IMR-90 (cell line): ENCODE measurements at regions not wholly inside any gene's neighbourhood (a gene's known extent, or its start where the extent isn't known, plus 50 kb on each side); places are given as distances from the start of the nearest gene placed in this dataset.

ENCODE experiments used
- ATAC-seq: fragments of 200-7000 bp; cut with Tn5 transposase; 2 replicates; pipeline ENCODE4 v1.9.1; 2020; ENCODE audit warnings: low read depth, mild to moderate bottlenecking, moderate library complexity
- BruUV-seq: library from RNA; stranded (reverse); fragments of 400-500 nt; replicated peaks from 2 replicates; lab custom pipeline; 2021; lab: Mats Ljungman, UMichigan
- CTCF ChIA-PET: fragments of 300-600 bp; formaldehyde crosslinking; extraction: SDS; loops from one replicate; lab custom pipeline; 2021; ENCODE audit warnings: antibody characterized with exemption; lab: Yijun Ruan, JAX
- POLR2A ChIA-PET: fragments of 300-600 bp; sonication (Branson Sonifier 250); formaldehyde crosslinking; loops from one replicate; lab custom pipeline; 2022; ENCODE audit warnings: antibody characterized with exemption; ENCODE audit not compliant: unreplicated experiment; lab: Charles Lee
- DNase-seq: peaks from one replicate; pipeline ENCODE4 v3.0.0; 2013
- H2AFZ ChIP-seq: replicated peaks from 2 replicates; pipeline ENCODE3; 2013; ENCODE audit warnings: low read length, mild to moderate bottlenecking; ENCODE audit not compliant: poor library complexity
- H2AK5ac ChIP-seq: 2 replicates; pipeline ENCODE4 v1.6.1; 2013; ENCODE audit warnings: low read depth, low read length, inconsistent platforms
- H2AK9ac ChIP-seq: replicated peaks from 2 replicates; pipeline ENCODE3; 2013; ENCODE audit warnings: mild to moderate bottlenecking, low read depth, low read length, moderate library complexity; ENCODE audit not compliant: poor library complexity
- H2BK120ac ChIP-seq: 2 replicates; pipeline ENCODE4 v1.6.1; 2013; ENCODE audit warnings: low read depth, low read length, inconsistent platforms
- H2BK15ac ChIP-seq: 3 replicates; pipeline ENCODE4 v1.6.1; 2013; ENCODE audit warnings: low read depth, low read length, inconsistent platforms
- H2BK20ac ChIP-seq: 2 replicates; pipeline ENCODE4 v1.6.1; 2013; ENCODE audit warnings: low read depth, mild to moderate bottlenecking, inconsistent platforms, low read length, moderate library complexity
- H2BK5ac ChIP-seq: 2 replicates; pipeline ENCODE4 v1.6.1; 2013; ENCODE audit warnings: mild to moderate bottlenecking, low read depth, low read length, inconsistent platforms; ENCODE audit not compliant: poor library complexity, severe bottlenecking
- H3K14ac ChIP-seq: replicated peaks from 2 replicates; pipeline ENCODE4 v1.6.1; 2013; ENCODE audit warnings: low read depth, low read length, inconsistent platforms
- H3K18ac ChIP-seq: 2 replicates; pipeline ENCODE4 v1.6.1; 2013; ENCODE audit warnings: low read depth, low read length, control low read depth
- H3K23ac ChIP-seq: 2 replicates; pipeline ENCODE4 v1.6.1; 2013; ENCODE audit warnings: low read depth, low read length, inconsistent platforms
- H3K27ac ChIP-seq: 2 replicates; pipeline ENCODE4 v1.5.1; 2013; ENCODE audit warnings: mild to moderate bottlenecking, control low read depth, low read length; ENCODE audit not compliant: insufficient read depth
- H3K27me3 ChIP-seq: 2 replicates; pipeline ENCODE4 v1.6.1; 2013; ENCODE audit warnings: low read length; ENCODE audit not compliant: control insufficient read depth, insufficient read depth
- H3K36me3 ChIP-seq: 2 replicates; pipeline ENCODE4 v1.6.1; 2013; ENCODE audit warnings: low read length, mixed read lengths; ENCODE audit not compliant: control insufficient read depth, insufficient read depth
- H3K4ac ChIP-seq: 2 replicates; pipeline ENCODE4 v1.6.1; 2013; ENCODE audit warnings: low read depth, low read length, inconsistent platforms
- H3K4me1 ChIP-seq: 2 replicates; pipeline ENCODE4 v1.6.1; 2013; ENCODE audit warnings: low read length, mixed read lengths; ENCODE audit not compliant: control insufficient read depth, insufficient read depth
- H3K4me2 ChIP-seq: 2 replicates; pipeline ENCODE4 v1.6.1; 2013; ENCODE audit warnings: low read depth, mild to moderate bottlenecking, control low read depth, low read length, moderate library complexity
- H3K4me3 ChIP-seq: 2 replicates; pipeline ENCODE4 v1.5.1; 2013; ENCODE audit warnings: low read depth, mild to moderate bottlenecking, control low read depth, low read length, moderate library complexity; ENCODE audit not compliant: insufficient read depth
- H3K56ac ChIP-seq: 2 replicates; pipeline ENCODE4 v1.6.1; 2013; ENCODE audit warnings: low read length, inconsistent platforms; ENCODE audit not compliant: insufficient read depth; ENCODE audit errors: extremely low read depth
- H3K79me1 ChIP-seq, 2 experiments: 2 replicates each; pipeline ENCODE4 v1.6.1; 2013; ENCODE audit warnings: low read length in 2 of 2, inconsistent platforms in 1 of 2, low read depth in 1 of 2
- H3K9ac ChIP-seq: 2 replicates; pipeline ENCODE4 v1.6.1; 2013; ENCODE audit warnings: low read depth, low read length, control low read depth
- H3K9me1 ChIP-seq: 2 replicates; pipeline ENCODE4 v1.6.1; 2013; ENCODE audit warnings: low read length, inconsistent platforms; ENCODE audit not compliant: insufficient read depth
- H3K9me3 ChIP-seq: 2 replicates; pipeline ENCODE4 v1.6.1; 2013; ENCODE audit warnings: low read length; ENCODE audit not compliant: control insufficient read depth, insufficient read depth
- H4K20me1 ChIP-seq: 2 replicates; pipeline ENCODE4 v1.6.1; 2013; ENCODE audit warnings: low read length, inconsistent platforms; ENCODE audit not compliant: insufficient read depth
- H4K5ac ChIP-seq: 2 replicates; pipeline ENCODE4 v1.6.1; 2013; ENCODE audit warnings: mild to moderate bottlenecking, low read depth, low read length, control low read depth
- H4K8ac ChIP-seq, 2 experiments: 2 replicates each; pipeline ENCODE4 v1.6.1; 2013; ENCODE audit warnings: low read depth in 2 of 2, low read length in 2 of 2, control low read depth in 1 of 2, inconsistent platforms in 1 of 2
- H4K91ac ChIP-seq: 2 replicates; pipeline ENCODE4 v1.6.1; 2013; ENCODE audit warnings: low read depth, low read length, inconsistent platforms; ENCODE audit not compliant: insufficient read depth
- BHLHE40 ChIP-seq: fragments of 150-350 bp; IDR thresholded peaks from 2 replicates; pipeline ENCODE4 v1.6.1; 2016; ENCODE audit warnings: mild to moderate bottlenecking, low read depth, low read length
- CEBPB ChIP-seq: IDR thresholded peaks from 2 replicates; pipeline ENCODE4 v1.6.1; 2012; ENCODE audit warnings: low read depth, low read length, improper control_type of control experiment
- CHD1 ChIP-seq: IDR thresholded peaks from 2 replicates; pipeline ENCODE4 v1.6.1; 2012; ENCODE audit warnings: low read depth, low read length, improper control_type of control experiment
- CTCF ChIP-seq: conservative IDR thresholded peaks from 2 replicates; pipeline ENCODE4 v1.5.1; 2012; ENCODE audit warnings: mild to moderate bottlenecking, low read depth, low read length, improper control_type of control experiment
- ELK1 ChIP-seq: fragments of 150-350 bp; IDR thresholded peaks from 2 replicates; pipeline ENCODE4 v1.6.1; 2016; ENCODE audit warnings: low read depth, mild to moderate bottlenecking, low read length, moderate library complexity, borderline replicate concordance
- FOS ChIP-seq: fragments of 150-350 bp; IDR thresholded peaks from 2 replicates; pipeline ENCODE4 v1.6.1; 2016; ENCODE audit warnings: low read depth, low read length
- MAFK ChIP-seq: IDR thresholded peaks from 2 replicates; pipeline ENCODE4 v1.6.1; 2012; ENCODE audit warnings: low read depth, low read length, improper control_type of control experiment
- MAZ ChIP-seq: IDR thresholded peaks from 2 replicates; pipeline ENCODE4 v1.6.1; 2012; ENCODE audit warnings: low read depth, mild to moderate bottlenecking, low read length, improper control_type of control experiment, moderate library complexity, borderline replicate concordance
- MXI1 ChIP-seq: IDR thresholded peaks from 2 replicates; pipeline ENCODE4 v1.6.1; 2012; ENCODE audit warnings: low read depth, mild to moderate bottlenecking, low read length, moderate library complexity, borderline replicate concordance
- NFE2L2 ChIP-seq: fragments of 150-350 bp; IDR thresholded peaks from 2 replicates; pipeline ENCODE4 v1.6.1; 2016; ENCODE audit warnings: low read depth, mild to moderate bottlenecking, low read length
- POLR2A ChIP-seq: IDR thresholded peaks from 2 replicates; pipeline ENCODE4 v1.6.1; 2012; ENCODE audit warnings: mild to moderate bottlenecking, low read depth, low read length
- RAD21 ChIP-seq: IDR thresholded peaks from 2 replicates; pipeline ENCODE4 v1.6.1; 2012; ENCODE audit warnings: low read length, improper control_type of control experiment
- RCOR1 ChIP-seq: IDR thresholded peaks from 2 replicates; pipeline ENCODE4 v1.6.1; 2012; ENCODE audit warnings: mild to moderate bottlenecking, low read length, improper control_type of control experiment; ENCODE audit not compliant: insufficient replicate concordance
- RFX5 ChIP-seq: IDR thresholded peaks from 2 replicates; pipeline ENCODE4 v1.8.0; 2012; ENCODE audit warnings: low read depth, mild to moderate bottlenecking, low read length, moderate library complexity
- SMC3 ChIP-seq: fragments of 150-350 bp; IDR thresholded peaks from 2 replicates; pipeline ENCODE4 v1.6.1; 2016; ENCODE audit warnings: low read depth, mild to moderate bottlenecking, antibody characterized with exemption, low read length, moderate library complexity
- USF2 ChIP-seq: fragments of 150-350 bp; IDR thresholded peaks from 2 replicates; pipeline ENCODE4 v1.6.1; 2017; ENCODE audit warnings: mild to moderate bottlenecking, antibody characterized with exemption, low read length, low read depth
- WGBS, 2 experiments: methylation state at CpG; one replicate each; pipeline versions ENCODE4 v1.1.5 to v1.1.7; 2013; ENCODE audit warnings: missing lambda C conversion rate in 2 of 2; ENCODE audit not compliant: insufficient read length in 1 of 2; ENCODE audit errors: extremely low coverage in 2 of 2; 5-methylcytosine and 5-hydroxymethylcytosine counted together
- dilution Hi-C: fragments of 300-500 bp; cut with HindIII; formaldehyde crosslinking; loops from one replicate; pipeline ENCODE4 v1.14.3; 2018; ENCODE audit warnings: low sequenced_read_pairs; ENCODE audit not compliant: unreplicated experiment
- in situ Hi-C: fragments of 300-500 bp; cut with MboI; formaldehyde crosslinking; loops from 3 replicates; pipeline ENCODE4 v1.14.3; 2019; ENCODE audit warnings: low sequenced_read_pairs, inconsistent platforms, mixed read lengths
- intact Hi-C: fragments of 100-400 bp; cut with micrococcal nuclease; formaldehyde crosslinking; loops from 2 replicates; pipeline ENCODE4 v1.10.0; 2022

DNA sequence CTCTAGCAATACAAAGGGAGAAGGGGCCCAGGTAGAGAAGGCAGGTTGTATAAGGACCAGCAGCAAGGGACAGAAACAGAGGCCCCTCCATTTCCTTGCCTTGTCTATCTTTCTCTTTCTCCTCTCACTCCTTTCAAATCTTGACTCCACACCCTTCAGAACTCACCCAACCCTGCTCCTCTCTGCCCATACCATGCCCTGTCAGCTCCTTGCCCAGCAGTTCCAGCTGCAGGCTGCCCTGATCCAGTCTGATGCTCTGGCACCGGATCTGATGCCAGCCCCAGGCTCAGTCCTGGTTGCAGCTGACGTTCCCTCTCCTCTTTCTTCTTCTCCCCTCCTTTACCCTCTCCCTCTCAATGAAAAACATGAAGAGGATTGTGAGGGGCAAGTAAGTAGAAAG lies 291.2 kb downstream of the FBXW7 start:
- no peaks in the 10 kb centered on the region for H4K20me1 ChIP-seq
- no peak overlapping the region for H2BK15ac ChIP-seq
- H3K27ac ChIP-seq, result no peak overlapping the region
- H3K79me1 ChIP-seq, result no peaks in the 10 kb centered on the region
- H2AK5ac ChIP-seq, result no peak overlapping the region
- intact Hi-C loops, result no loop called here
- no peaks in the 10 kb centered on the region for H3K9me1 ChIP-seq
- H4K91ac ChIP-seq, result no peak overlapping the region
- ATAC-seq (no peak), DNase-seq (no peak)
- dilution Hi-C loops, result no loop called here
- WGBS, 2 experiments, result no CpG with 5 or more reads among the region's 2 CpGs
- POLR2A ChIA-PET, result no interaction called here
- H3K4ac ChIP-seq, result no peak overlapping the region
- no peak overlapping the region for H2BK120ac ChIP-seq
- H3K56ac ChIP-seq, result no peak overlapping the region
- CTCF ChIA-PET, result no interaction called here
- no peak overlapping the region for H3K23ac ChIP-seq
- peaks cover 15% of the 10 kb centered on the region for H3K27me3 ChIP-seq
- no peak overlapping the region for H2AK9ac ChIP-seq
- H3K14ac ChIP-seq, result no peak overlapping the region
- no TSS peak for BruUV-seq
- H3K36me3 ChIP-seq, result no peaks in the 10 kb centered on the region
- H2BK5ac ChIP-seq, result no peak overlapping the region
- no peak overlapping the region for H4K8ac ChIP-seq
- no peak overlapping the region for H2AFZ ChIP-seq
- H3K4me1 ChIP-seq, result no peaks in the 10 kb centered on the region
- H3K4me2 ChIP-seq, result no peak overlapping the region
- H3K4me3 ChIP-seq, result no peak overlapping the region
- no peak overlapping the region for H3K18ac ChIP-seq
- in situ Hi-C loops, result no loop called here
- H3K9me3 ChIP-seq, result no peaks in the 10 kb centered on the region
- no peak overlapping the region for H2BK20ac ChIP-seq
- H4K5ac ChIP-seq, result no peak overlapping the region
- no peak overlapping the region for H3K9ac ChIP-seq
- no peak for TF ChIP-seq RCOR1
- no peak for TF ChIP-seq MXI1
- TF ChIP-seq FOS, result no peak
- TF ChIP-seq ELK1, result no peak
- TF ChIP-seq MAZ, result no peak
- TF ChIP-seq CHD1, result no peak
- no peak for TF ChIP-seq RFX5
- no peak for TF ChIP-seq MAFK
- no peak for TF ChIP-seq USF2
- TF ChIP-seq POLR2A, result no peak
- no peak for TF ChIP-seq BHLHE40
- TF ChIP-seq RAD21, result no peak
- TF ChIP-seq SMC3, result no peak
- no peak for TF ChIP-seq CEBPB
- TF ChIP-seq CTCF, result no peak
- no peak for TF ChIP-seq NFE2L2
